HG03139 (cell line): ENCODE measurements at regions not wholly inside any gene's neighbourhood (a gene's known extent, or its start where the extent isn't known, plus 50 kb on each side); places are given as distances from the start of the nearest gene placed in this dataset.

Experiments used
- ATAC-seq: cut with Tn5 transposase; IDR thresholded peaks from one replicate; pipeline ENCODE4 v1.9.1; 2021; ENCODE audit not compliant: unreplicated experiment

DNA sequence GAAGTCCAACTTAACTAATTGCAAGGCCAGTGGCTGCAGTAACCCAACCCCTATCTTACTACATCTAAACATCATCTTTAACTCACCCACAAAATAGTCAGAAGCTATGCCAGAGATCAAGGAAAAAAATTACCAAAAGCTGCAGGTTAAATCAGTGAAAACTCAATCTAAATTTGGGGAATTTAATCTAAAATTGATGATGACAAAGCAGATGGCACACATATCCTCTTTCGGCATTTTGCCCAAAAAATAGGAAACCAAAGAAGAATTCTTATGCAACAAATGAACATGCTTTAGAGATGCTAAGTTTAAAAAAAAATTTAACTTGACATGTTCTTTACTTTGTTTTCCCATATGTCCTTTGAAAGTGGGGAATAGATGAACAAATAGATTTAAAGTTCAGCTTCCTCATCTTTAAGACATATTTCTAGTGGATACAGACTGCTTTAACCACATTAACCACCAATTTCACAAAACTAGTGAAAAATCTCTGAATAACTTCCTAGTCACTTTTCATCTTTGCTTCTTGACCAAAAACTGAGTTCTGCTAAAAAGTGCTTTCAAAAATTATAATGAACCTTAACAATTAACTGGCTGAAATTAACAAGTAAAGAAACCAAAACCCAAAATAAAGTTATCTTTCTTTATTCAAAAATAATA is 74.3 kb upstream of the CCDC150 start:
- ATAC-seq = no peak

DNA sequence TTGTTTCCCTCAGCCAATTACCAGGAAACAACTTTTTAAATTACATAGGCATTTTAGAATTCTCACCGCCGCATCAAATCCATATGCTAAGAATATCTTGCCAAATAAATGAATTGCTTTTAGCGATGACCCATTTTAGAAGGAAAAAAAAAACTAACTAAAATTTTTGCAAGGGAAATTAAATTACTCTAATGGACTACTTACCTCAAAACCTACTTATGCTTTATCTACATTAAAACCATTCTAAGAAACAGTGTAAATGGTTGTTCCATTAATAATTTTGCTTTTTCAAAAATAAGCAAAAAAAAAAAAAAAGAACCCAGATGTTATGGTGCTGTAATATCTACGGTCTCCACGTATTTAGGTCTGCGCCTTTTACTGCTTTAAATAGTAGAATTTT is 73.5 kb upstream of the CCDC150 start:
- ATAC-seq = no peak

DNA sequence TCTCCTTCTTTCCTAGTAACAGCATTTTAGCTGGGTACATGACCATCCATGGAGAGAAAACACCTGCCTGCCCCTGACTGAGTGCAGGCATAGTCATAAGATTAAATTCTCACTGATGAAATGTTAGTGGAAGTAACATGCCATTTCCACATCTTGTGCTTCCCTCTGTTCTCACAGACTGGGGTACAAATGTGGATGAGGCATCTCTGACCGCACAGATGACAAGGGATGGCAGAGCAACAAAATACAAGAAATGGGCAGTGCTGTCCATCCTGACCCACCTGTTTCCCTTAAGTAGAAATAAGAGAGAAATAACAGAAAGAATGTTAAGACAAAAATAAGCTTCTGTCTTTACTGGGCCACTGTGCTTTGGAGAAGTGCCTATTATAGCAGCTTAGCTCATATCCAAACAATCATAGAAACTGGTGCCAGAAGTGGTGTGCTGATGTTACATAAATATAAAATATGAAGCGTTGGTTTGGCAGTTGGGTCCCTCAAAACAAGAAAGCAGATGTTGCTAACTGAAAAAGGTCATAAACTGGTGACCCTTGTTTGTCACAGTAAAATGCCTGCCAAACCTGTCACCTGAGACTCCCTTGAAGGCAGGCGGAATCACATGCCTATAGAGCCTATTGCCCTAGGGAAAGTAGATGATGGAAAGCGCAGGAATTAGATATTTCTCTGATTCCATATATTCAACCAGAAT is 72.4 kb upstream of the CCDC150 start:
- no peak for ATAC-seq

DNA sequence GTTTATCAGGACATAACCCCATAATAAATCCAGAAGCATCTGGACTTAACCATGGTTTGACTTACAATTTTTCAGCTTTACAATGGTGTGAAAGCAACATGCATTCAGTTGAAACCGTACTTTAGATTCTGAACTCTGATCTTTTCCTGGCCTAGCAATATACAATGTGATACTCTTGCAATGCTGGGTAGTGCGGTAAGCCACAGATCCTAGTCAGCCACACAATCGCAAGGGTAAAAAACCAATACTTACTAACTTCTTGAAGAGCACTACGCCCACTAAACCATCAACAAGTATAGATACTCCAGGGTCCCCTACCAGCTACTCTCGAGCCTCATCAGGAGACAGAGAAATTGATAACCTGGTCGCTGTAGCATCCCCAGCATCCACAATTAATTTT is 71.0 kb upstream of the CCDC150 start:
- ATAC-seq = no peak

DNA sequence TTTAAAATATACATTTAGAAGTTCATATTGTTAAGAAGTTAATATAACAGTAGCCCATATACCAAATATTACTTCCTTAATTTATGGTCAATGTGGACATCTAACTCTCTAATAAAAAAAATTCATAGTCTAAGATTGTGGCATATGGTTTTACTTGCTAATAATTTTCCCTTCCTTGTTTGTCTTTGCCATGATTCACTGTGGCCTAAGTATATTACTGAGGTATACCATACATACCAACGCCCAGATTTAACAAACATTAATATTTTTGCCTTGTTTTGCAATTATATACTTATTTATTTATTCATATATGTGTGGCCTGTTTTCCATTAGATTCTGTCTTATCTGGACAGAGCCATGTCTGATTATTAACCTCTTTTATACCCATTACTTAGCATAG is 54.6 kb upstream of the CCDC150 start:
- no peak for ATAC-seq

DNA sequence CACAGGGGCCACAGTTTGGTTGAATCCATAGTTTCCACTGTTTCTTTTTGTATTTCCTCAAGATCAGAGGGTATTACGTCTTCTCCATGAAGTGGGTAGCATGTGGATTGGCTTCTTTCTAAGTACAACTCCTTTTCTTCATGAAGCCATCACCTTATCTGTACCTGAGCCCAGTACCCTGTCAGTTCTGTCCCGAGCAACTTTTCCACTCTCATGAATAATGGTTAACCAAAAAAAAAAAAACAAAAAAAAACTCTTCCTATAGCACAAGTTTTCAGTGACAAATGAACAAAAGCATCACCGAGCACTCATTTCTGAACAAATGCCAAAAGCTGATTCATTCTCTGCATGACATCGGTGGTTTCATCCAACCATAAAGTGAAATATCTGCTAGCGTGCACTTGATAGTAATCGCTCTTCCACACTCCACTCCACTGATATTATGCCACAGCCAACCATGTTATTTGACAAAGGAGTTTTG is 53.0 kb upstream of the CCDC150 start:
- no peak for ATAC-seq

DNA sequence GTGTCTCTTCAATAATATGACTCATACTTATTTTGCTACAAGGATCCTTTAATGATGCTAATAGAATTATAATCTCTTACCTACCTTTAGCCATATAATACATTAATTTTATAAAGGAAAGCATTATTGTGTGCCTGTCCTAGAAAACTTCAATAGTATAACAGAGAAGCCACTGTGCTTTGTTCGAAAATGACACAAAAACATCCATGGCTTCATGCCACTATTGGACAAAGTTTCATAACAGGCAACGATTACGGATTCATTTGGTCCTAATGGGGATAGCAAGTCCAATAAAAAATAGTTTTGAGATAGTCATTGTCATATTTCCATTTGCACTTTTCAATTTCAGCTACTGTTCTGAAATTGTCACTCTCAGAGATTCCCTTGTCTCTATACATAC is 52.5 kb upstream of the CCDC150 start:
- ATAC-seq = no peak

DNA sequence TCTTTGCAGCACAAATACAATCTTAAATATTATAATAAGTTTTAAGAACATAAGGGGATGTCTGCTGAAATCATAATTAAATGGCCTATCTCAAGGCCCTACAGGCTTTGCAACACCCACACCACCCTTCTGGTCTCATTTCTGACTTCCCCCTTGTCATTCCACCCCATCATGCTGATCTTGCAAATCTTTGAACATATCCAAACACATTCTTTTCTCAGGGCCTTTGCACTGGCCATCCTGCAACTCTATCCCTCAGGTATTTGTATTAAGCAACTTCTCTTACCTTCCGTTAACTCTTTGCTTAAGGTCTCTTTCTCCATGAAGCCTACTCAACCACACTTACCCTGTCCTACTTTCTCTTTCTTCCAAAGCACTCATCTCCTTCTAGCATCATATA is 51.8 kb upstream of the CCDC150 start:
- ATAC-seq = no peak

DNA sequence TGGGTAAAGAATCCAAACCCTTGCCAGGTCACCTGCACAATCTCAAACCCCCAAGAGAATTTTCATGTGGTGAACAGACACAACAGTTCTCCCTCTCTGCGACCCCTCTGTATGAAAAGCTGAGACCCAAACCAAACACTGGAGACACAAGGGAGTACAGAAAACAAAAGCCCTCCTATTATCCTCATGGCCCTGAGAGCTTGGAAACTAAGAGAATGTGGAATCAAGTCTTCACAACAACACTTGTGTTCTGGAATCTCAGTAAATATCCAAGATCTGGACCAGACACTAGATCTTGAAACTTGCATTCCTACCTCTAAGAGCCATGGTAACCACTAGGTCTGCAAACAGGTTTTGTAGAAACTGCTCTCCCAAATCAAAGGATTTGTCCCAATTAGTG is 50.1 kb upstream of the CCDC150 start:
- no peak for ATAC-seq
